ENCODE measurements at regions not wholly inside any gene's neighbourhood (a gene's known extent, or its start where the extent isn't known, plus 50 kb on each side); places are given as distances from the start of the nearest gene placed in this dataset.
"Not testable (repeated sequence)": the region's sequence is repeated elsewhere in the genome, so short reads cannot be mapped to it uniquely, and the experiment has no call there.

- TF ChIP-seq POLR2A (IDR thresholded peaks at IDR 0.05), result not testable (repeated sequence)
- TF ChIP-seq, protein P1, sequence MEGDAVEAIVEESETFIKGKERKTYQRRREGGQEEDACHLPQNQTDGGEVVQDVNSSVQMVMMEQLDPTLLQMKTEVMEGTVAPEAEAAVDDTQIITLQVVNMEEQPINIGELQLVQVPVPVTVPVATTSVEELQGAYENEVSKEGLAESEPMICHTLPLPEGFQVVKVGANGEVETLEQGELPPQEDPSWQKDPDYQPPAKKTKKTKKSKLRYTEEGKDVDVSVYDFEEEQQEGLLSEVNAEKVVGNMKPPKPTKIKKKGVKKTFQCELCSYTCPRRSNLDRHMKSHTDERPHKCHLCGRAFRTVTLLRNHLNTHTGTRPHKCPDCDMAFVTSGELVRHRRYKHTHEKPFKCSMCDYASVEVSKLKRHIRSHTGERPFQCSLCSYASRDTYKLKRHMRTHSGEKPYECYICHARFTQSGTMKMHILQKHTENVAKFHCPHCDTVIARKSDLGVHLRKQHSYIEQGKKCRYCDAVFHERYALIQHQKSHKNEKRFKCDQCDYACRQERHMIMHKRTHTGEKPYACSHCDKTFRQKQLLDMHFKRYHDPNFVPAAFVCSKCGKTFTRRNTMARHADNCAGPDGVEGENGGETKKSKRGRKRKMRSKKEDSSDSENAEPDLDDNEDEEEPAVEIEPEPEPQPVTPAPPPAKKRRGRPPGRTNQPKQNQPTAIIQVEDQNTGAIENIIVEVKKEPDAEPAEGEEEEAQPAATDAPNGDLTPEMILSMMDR (IDR thresholded peaks at IDR 0.05), result not testable (repeated sequence)
Measured at GRCh38 chr21:35466681-35467080, 417.6 kb upstream of the RUNX1 start.
